ENCODE measurements at regions not wholly inside any gene's neighbourhood (a gene's known extent, or its start where the extent isn't known, plus 50 kb on each side); places are given as distances from the start of the nearest gene placed in this dataset.

- no peak for ATAC-seq (ENCODE audit: insufficient number of reproducible peaks, low FRiP score, low read depth)
- TF ChIP-seq, protein P1, sequence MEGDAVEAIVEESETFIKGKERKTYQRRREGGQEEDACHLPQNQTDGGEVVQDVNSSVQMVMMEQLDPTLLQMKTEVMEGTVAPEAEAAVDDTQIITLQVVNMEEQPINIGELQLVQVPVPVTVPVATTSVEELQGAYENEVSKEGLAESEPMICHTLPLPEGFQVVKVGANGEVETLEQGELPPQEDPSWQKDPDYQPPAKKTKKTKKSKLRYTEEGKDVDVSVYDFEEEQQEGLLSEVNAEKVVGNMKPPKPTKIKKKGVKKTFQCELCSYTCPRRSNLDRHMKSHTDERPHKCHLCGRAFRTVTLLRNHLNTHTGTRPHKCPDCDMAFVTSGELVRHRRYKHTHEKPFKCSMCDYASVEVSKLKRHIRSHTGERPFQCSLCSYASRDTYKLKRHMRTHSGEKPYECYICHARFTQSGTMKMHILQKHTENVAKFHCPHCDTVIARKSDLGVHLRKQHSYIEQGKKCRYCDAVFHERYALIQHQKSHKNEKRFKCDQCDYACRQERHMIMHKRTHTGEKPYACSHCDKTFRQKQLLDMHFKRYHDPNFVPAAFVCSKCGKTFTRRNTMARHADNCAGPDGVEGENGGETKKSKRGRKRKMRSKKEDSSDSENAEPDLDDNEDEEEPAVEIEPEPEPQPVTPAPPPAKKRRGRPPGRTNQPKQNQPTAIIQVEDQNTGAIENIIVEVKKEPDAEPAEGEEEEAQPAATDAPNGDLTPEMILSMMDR (IDR thresholded peaks at IDR 0.05) = no peak
- Histone ChIP-seq H3K36me3 (no peaks in the 10 kb centered on the region), H3K27ac (no peak overlapping the region), H3K27me3 (replicated peaks; ENCODE audit: insufficient read depth) (no peaks in the 10 kb centered on the region), H3K4me3 (no peak overlapping the region), H3K9me3 (no peaks in the 10 kb centered on the region), H3K4me1 (ENCODE audit: control insufficient read depth in 1 of 2, low read depth in 2 of 2) (no peaks in the 10 kb centered on the region)
- no peak for DNase-seq (ENCODE audit: low spot score)
These were observed 559.9 kb upstream of the CDH8 start for GRCh38 chr16:62596125-62596524.

DNA sequence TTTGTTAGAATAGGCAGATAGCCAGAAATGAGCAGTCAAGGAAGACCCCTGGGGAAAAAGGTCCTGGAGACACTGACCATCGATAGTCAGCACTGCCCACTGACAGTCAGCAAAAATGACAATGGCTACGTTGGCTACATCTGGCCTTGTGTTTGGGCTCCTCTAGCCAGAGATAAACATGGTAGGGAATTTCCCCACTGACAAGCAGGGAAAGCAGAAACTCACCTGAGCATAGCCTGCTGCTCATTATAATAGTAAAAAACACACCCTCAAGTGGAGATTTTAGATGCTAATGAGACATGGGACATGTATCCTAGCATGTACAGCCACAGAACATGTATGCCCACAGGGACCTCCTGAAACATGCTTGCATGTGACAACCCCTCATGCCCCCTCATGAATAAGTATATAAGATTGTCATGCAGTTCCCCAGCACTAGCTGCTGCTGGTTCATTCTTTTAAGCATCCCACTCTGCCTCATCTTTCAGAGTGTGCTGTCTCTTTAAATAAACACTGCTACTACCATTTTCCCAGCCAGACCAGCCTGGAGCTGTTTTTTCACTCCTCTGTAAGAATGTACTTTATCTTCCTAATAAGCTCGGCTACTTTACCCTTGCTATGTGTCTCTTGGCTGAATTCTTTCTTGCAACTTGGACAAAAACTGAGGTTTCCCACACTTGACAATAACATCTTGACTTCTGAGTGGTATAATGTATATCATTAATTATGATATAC lies 550.1 kb upstream of the CDH8 start:
- no peak for DNase-seq (ENCODE audit: low spot score)
- Histone ChIP-seq H3K4me3 (no peak overlapping the region), H3K36me3 (no peaks in the 10 kb centered on the region), H3K4me1 (ENCODE audit: control insufficient read depth in 1 of 2, low read depth in 2 of 2) (no peaks in the 10 kb centered on the region), H3K27ac (no peak overlapping the region), H3K27me3 (replicated peaks; ENCODE audit: insufficient read depth) (no peaks in the 10 kb centered on the region), H3K9me3 (no peaks in the 10 kb centered on the region)
- no peak for ATAC-seq (ENCODE audit: insufficient number of reproducible peaks, low FRiP score, low read depth)
- TF ChIP-seq, protein P1 (IDR thresholded peaks at IDR 0.05) = no peak

- Histone ChIP-seq H3K4me3 (no peak overlapping the region), H3K27ac (no peak overlapping the region), H3K27me3 (replicated peaks; ENCODE audit: insufficient read depth) (no peaks in the 10 kb centered on the region), H3K4me1 (ENCODE audit: control insufficient read depth in 1 of 2, low read depth in 2 of 2) (no peaks in the 10 kb centered on the region), H3K36me3 (no peaks in the 10 kb centered on the region), H3K9me3 (no peaks in the 10 kb centered on the region)
- ATAC-seq (ENCODE audit: insufficient number of reproducible peaks, low FRiP score, low read depth) (no peak), DNase-seq (ENCODE audit: low spot score) (no peak)
- TF ChIP-seq, protein P1 (IDR thresholded peaks at IDR 0.05) = no peak
These were observed 548.9 kb upstream of the CDH8 start for GRCh38 chr16:62585041-62585545.

DNA sequence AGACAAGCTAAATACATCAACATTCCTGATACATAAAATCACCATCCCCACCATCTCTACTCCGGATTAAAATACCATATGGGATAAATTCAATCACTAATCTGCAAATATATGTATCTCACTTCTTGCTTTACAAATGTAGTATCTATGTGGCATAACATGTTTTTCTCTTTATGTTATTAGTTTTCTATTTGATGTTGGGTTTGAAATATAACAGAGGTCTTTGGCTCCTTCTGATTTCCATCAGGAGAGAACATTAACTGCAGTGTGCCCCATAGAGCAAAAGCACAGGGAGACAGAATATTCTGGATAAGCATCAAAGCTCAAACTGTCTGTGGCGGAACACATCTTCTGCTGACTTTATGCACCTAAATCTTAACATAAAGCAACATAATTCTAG lies 547.2 kb upstream of the CDH8 start:
- Histone ChIP-seq H3K4me1 (ENCODE audit: control insufficient read depth in 1 of 2, low read depth in 2 of 2) (no peaks in the 10 kb centered on the region), H3K4me3 (no peak overlapping the region), H3K27me3 (replicated peaks; ENCODE audit: insufficient read depth) (no peaks in the 10 kb centered on the region), H3K27ac (no peak overlapping the region), H3K9me3 (no peaks in the 10 kb centered on the region), H3K36me3 (no peaks in the 10 kb centered on the region)
- DNase-seq (ENCODE audit: low spot score) (no peak), ATAC-seq (ENCODE audit: insufficient number of reproducible peaks, low FRiP score, low read depth) (no peak)
- TF ChIP-seq, protein P1 (IDR thresholded peaks at IDR 0.05) = no peak

GRCh38 chr16:62573466-62573865 lies 537.2 kb upstream of the CDH8 start:
- TF ChIP-seq, protein P1 (IDR thresholded peaks at IDR 0.05) = no peak
- DNase-seq (ENCODE audit: low spot score) (no peak), ATAC-seq (ENCODE audit: insufficient number of reproducible peaks, low FRiP score, low read depth) (no peak)
- no peaks in the 10 kb centered on the region for H3K9me3 ChIP-seq
- H3K4me3 ChIP-seq = no peak overlapping the region
- no peaks in the 10 kb centered on the region for H3K27me3 ChIP-seq (replicated peaks; ENCODE audit: insufficient read depth)
- H3K36me3 ChIP-seq = no peaks in the 10 kb centered on the region
- H3K4me1 ChIP-seq (ENCODE audit: control insufficient read depth in 1 of 2, low read depth in 2 of 2) = no peaks in the 10 kb centered on the region
- no peak overlapping the region for H3K27ac ChIP-seq
